Caco-2 (cell line): ENCODE measurements at regions not wholly inside any gene's neighbourhood (a gene's known extent, or its start where the extent isn't known, plus 50 kb on each side); places are given as distances from the start of the nearest gene placed in this dataset.

Experiments used
- BruUV-seq: library from RNA; stranded (reverse); fragments of 400-500 nt; replicated peaks from 2 replicates; lab custom pipeline; 2021; lab: Mats Ljungman, UMichigan
- CTCF ChIA-PET: fragments of 300-600 bp; sonication (Branson Sonifier 250); formaldehyde crosslinking; loops from one replicate; lab custom pipeline; 2022; ENCODE audit warnings: antibody characterized with exemption; lab: Charles Lee
- POLR2A ChIA-PET: fragments of 300-600 bp; sonication (Branson Sonifier 250); formaldehyde crosslinking; loops from one replicate; lab custom pipeline; 2022; ENCODE audit warnings: antibody characterized with exemption; lab: Charles Lee
- DNase-seq, 2 experiments: peaks; one replicate each; pipeline versions ENCODE4 v3.0.0 to v3.0.0-alpha.2; 2020 to 2022
- H3K27me3 ChIP-seq: replicated peaks from 2 replicates; pipeline ENCODE4 v1.6.0; 2011; ENCODE audit warnings: low read length; ENCODE audit not compliant: control insufficient read depth, insufficient read depth
- H3K36me3 ChIP-seq: 2 replicates; pipeline ENCODE4 v1.5.1; 2011; ENCODE audit warnings: low read length; ENCODE audit not compliant: control insufficient read depth, insufficient read depth
- H3K4me1 ChIP-seq: fragments of 250-450 bp; sonication (Bioruptor Pico); 2 replicates; pipeline ENCODE4 v1.5.1; 2020; ENCODE audit warnings: mild to moderate bottlenecking
- H3K4me3 ChIP-seq: 2 replicates; pipeline ENCODE4 v1.5.1; 2011; ENCODE audit warnings: low read depth, mild to moderate bottlenecking, control low read depth, low read length
- H3K9me3 ChIP-seq: fragments of 250-450 bp; sonication (Bioruptor Pico); 2 replicates; pipeline ENCODE4 v1.5.1; 2020; ENCODE audit warnings: mild to moderate bottlenecking, moderate library complexity
- H3K27ac Mint-ChIP-seq: one replicate; pipeline ENCODE4 v1.8.0; 2022; ENCODE audit warnings: mixed read lengths; ENCODE audit not compliant: unreplicated experiment
- H3K27me3 Mint-ChIP-seq: one replicate; pipeline ENCODE4 v1.8.0; 2022; ENCODE audit warnings: mixed read lengths; ENCODE audit not compliant: insufficient read depth, unreplicated experiment
- H3K36me3 Mint-ChIP-seq: one replicate; pipeline ENCODE4 v1.8.0; 2022; ENCODE audit warnings: mild to moderate bottlenecking, mixed read lengths; ENCODE audit not compliant: insufficient read depth, unreplicated experiment
- H3K4me1 Mint-ChIP-seq: one replicate; pipeline ENCODE4 v1.8.0; 2022; ENCODE audit warnings: low read depth, mixed read lengths; ENCODE audit not compliant: unreplicated experiment
- H3K4me3 Mint-ChIP-seq: one replicate; pipeline ENCODE4 v1.8.0; 2022; ENCODE audit warnings: mild to moderate bottlenecking, moderate library complexity, mixed read lengths; ENCODE audit not compliant: unreplicated experiment
- H3K9me3 Mint-ChIP-seq: one replicate; pipeline ENCODE4 v1.8.0; 2022; ENCODE audit warnings: mixed read lengths; ENCODE audit not compliant: unreplicated experiment
- intact Hi-C: fragments of 100-400 bp; cut with micrococcal nuclease; formaldehyde crosslinking; loops from one replicate; pipeline ENCODE4 v1.10.0; 2022; ENCODE audit not compliant: unreplicated experiment
- TF ChIP-seq, protein P1 (sequence below), 2 experiments: fragments of 200-600 bp in 1 of 2; IDR thresholded peaks; 1 replicate in 1 of 2; 2 replicates in 1 of 2; pipeline versions ENCODE4 v1.5.1 to v1.8.0; 2011 to 2022; ENCODE audit warnings: antibody characterized with exemption in 1 of 2, control low read depth in 1 of 2, inconsistent platforms in 1 of 2, low read depth in 1 of 2, low read length in 1 of 2, mild to moderate bottlenecking in 1 of 2, moderate library complexity in 1 of 2; ENCODE audit not compliant: insufficient read depth in 1 of 2, severe bottlenecking in 1 of 2, unreplicated experiment in 1 of 2

GRCh38 chrX:83004012-83004411 lies 504.1 kb upstream of the POU3F4 start:
- no peaks in the 10 kb centered on the region for H3K36me3 ChIP-seq
- ChIA-PET POLR2A (no interaction called here), CTCF (no interaction called here)
- H3K27me3 ChIP-seq = no peaks in the 10 kb centered on the region
- intact Hi-C loops = no loop called here
- no peak overlapping the region for H3K4me3 ChIP-seq
- Mint-ChIP-seq H3K27ac (no peak overlapping the region), H3K27me3 (peaks cover 4% of the 10 kb centered on the region), H3K36me3 (no peaks in the 10 kb centered on the region), H3K4me3 (no peak overlapping the region), H3K9me3 (no peaks in the 10 kb centered on the region), H3K4me1 (no peaks in the 10 kb centered on the region)
- TF ChIP-seq, protein P1, sequence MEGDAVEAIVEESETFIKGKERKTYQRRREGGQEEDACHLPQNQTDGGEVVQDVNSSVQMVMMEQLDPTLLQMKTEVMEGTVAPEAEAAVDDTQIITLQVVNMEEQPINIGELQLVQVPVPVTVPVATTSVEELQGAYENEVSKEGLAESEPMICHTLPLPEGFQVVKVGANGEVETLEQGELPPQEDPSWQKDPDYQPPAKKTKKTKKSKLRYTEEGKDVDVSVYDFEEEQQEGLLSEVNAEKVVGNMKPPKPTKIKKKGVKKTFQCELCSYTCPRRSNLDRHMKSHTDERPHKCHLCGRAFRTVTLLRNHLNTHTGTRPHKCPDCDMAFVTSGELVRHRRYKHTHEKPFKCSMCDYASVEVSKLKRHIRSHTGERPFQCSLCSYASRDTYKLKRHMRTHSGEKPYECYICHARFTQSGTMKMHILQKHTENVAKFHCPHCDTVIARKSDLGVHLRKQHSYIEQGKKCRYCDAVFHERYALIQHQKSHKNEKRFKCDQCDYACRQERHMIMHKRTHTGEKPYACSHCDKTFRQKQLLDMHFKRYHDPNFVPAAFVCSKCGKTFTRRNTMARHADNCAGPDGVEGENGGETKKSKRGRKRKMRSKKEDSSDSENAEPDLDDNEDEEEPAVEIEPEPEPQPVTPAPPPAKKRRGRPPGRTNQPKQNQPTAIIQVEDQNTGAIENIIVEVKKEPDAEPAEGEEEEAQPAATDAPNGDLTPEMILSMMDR (IDR thresholded peaks at IDR 0.05; ENCODE audit: insufficient read depth in 1 of 2, low read depth in 1 of 2, low read length in 1 of 2, severe bottlenecking in 1 of 2, unreplicated experiment in 1 of 2) = no peak
- no peak for DNase-seq
- no TSS peak for BruUV-seq
- H3K9me3 ChIP-seq = no peaks in the 10 kb centered on the region
- H3K4me1 ChIP-seq = no peaks in the 10 kb centered on the region

DNA sequence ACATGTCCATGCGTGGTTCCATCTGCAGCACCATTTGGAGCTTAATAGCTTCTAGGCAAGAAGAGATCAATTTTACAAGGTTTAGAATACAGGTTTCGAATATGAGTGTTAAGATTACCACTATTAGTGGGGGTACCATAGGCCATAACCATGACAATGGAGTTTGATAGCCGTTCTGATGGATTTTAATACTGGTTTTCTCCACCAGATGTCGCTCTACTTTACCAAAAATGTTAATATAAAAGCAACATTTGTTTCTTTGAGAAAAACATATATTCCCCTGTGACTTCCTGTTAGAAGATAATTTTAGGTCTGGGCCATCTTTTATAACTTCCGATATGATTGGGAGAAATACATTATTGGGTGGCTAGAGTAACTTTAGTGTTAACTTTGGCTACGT lies 499.7 kb upstream of the POU3F4 start:
- peaks cover 4% of the 10 kb centered on the region for H3K27me3 Mint-ChIP-seq
- CTCF ChIA-PET = no interaction called here
- DNase-seq = peak in 1 of 2 experiments; percentile 1
- no peak overlapping the region for H3K27ac Mint-ChIP-seq
- Histone ChIP-seq H3K9me3 (no peaks in the 10 kb centered on the region), H3K27me3 (no peaks in the 10 kb centered on the region), H3K36me3 (no peaks in the 10 kb centered on the region), H3K4me3 (no peak overlapping the region), H3K4me1 (no peaks in the 10 kb centered on the region)
- no peaks in the 10 kb centered on the region for H3K4me1 Mint-ChIP-seq
- no peaks in the 10 kb centered on the region for H3K9me3 Mint-ChIP-seq
- intact Hi-C loops = no loop called here
- H3K36me3 Mint-ChIP-seq = no peaks in the 10 kb centered on the region
- no TSS peak for BruUV-seq
- POLR2A ChIA-PET = no interaction called here
- TF ChIP-seq, protein P1 (IDR thresholded peaks at IDR 0.05; ENCODE audit: insufficient read depth in 1 of 2, low read depth in 1 of 2, low read length in 1 of 2, severe bottlenecking in 1 of 2, unreplicated experiment in 1 of 2) = peak; percentile 3 to 24
- H3K4me3 Mint-ChIP-seq = no peak overlapping the region

DNA sequence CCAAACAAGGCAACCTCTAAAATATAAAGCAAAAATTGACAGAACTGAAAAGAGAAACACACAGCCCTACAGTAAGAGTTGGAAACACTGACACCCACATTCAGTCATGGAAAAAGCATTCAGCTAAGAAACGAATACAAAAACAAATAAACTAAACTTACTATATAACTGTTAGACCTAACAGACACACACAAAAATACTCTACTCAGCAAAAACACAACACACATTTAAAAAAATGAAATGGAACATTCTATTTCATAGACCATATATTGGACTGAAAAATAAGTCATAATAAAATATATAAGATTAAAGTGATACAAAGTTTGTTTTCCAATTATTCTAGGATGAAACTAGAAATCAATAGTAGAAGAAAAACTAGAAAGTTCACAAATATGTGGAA lies 488.8 kb upstream of the POU3F4 start:
- CTCF ChIA-PET = no interaction called here
- Mint-ChIP-seq H3K27me3 (no peaks in the 10 kb centered on the region), H3K27ac (no peak overlapping the region), H3K9me3 (no peaks in the 10 kb centered on the region), H3K4me3 (no peak overlapping the region), H3K4me1 (no peaks in the 10 kb centered on the region), H3K36me3 (no peaks in the 10 kb centered on the region)
- no peak for DNase-seq
- POLR2A ChIA-PET = no interaction called here
- BruUV-seq = no TSS peak
- TF ChIP-seq, protein P1 (IDR thresholded peaks at IDR 0.05; ENCODE audit: insufficient read depth in 1 of 2, low read depth in 1 of 2, low read length in 1 of 2, severe bottlenecking in 1 of 2, unreplicated experiment in 1 of 2) = no peak
- Histone ChIP-seq H3K4me3 (no peak overlapping the region), H3K36me3 (no peaks in the 10 kb centered on the region), H3K27me3 (no peaks in the 10 kb centered on the region), H3K4me1 (no peaks in the 10 kb centered on the region), H3K9me3 (no peaks in the 10 kb centered on the region)
- intact Hi-C loops = no loop called here
